GM19395 (cell line): ENCODE measurements at regions not wholly inside any gene's neighbourhood (a gene's known extent, or its start where the extent isn't known, plus 50 kb on each side); places are given as distances from the start of the nearest gene placed in this dataset.

Experiments used
- ATAC-seq: cut with Tn5 transposase; IDR thresholded peaks from one replicate; pipeline ENCODE4 v1.9.1; 2021; ENCODE audit warnings: mild to moderate bottlenecking, moderate library complexity; ENCODE audit not compliant: unreplicated experiment

DNA sequence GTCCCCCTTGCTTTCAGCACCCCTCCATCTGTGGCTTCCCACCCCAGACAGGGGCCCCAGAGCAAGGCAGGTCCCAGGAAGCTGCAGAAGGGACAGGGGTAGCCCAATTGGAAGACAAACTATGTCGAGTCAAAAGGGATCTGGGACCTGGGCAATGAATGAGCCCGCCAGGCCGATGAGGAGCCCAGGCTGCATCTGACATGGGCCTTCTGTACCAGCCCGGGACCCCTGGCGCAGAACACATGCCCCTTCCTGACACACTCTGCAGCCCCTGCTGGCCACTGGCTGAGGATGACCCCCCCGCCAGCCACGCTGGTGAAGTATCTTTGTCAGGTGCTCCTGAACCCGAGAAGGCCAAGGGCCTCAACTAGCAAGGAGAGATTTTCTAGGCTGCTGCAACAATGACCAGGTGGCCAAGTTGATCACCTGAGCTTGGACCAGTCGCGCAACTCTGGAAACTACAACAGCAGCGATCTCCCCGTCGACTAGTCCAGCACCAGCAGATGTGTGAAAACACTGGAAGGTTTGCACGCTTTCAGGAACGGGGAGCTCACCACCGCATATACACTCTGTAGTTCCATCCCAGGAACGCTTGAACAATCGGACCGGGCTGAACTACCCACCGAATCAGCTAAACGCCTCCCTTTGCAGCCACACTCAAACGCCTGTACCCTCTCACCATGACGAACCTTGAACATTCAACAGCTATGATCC, 119.0 kb downstream of the NCOR2 start:
- no peak for ATAC-seq

DNA sequence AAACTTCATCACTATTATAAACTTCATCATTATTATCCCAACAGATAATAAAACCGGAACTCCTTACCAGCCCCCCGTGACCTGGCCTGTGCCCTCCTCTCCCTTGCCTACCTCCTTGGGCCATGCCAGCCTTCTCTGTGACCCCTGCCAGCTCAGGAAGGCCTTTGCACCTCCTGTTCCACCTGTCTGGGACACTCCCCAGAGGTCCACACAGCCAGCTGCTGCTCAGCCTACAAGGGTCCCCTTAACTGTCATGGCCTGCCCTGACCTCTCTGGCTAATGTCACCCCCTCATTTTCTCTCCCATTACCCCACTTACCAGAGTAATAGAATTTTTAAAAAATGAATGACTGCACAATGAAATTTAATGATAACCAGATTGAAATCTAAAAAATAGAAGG, 121.0 kb downstream of the NCOR2 start:
- ATAC-seq, result no peak

DNA sequence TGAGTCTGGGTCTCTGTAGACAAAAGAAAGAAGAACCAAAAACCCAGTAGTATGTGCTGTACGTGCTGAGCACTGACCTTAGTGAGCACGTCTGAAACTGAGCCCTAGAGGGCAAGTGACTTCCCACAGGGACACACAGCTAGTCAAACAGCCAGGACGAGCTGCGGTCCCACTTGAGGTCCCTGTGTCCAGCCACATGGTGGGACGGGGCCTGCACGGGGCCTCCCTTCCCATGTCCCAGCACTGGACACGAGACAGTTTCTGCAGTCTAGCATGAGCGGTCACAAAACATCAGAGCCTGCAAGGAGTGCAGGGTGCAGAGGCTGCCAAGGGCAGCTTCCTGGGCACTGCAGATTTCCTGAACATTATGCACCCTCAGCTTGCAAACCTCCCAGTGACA, 121.6 kb downstream of the NCOR2 start:
- ATAC-seq, result no peak

- no peak for ATAC-seq
These were observed 122.2 kb downstream of the NCOR2 start for GRCh38 chr12:124445121-124445718.

- ATAC-seq, result no peak
These were observed 123.3 kb downstream of the NCOR2 start for GRCh38 chr12:124443931-124444712.

DNA sequence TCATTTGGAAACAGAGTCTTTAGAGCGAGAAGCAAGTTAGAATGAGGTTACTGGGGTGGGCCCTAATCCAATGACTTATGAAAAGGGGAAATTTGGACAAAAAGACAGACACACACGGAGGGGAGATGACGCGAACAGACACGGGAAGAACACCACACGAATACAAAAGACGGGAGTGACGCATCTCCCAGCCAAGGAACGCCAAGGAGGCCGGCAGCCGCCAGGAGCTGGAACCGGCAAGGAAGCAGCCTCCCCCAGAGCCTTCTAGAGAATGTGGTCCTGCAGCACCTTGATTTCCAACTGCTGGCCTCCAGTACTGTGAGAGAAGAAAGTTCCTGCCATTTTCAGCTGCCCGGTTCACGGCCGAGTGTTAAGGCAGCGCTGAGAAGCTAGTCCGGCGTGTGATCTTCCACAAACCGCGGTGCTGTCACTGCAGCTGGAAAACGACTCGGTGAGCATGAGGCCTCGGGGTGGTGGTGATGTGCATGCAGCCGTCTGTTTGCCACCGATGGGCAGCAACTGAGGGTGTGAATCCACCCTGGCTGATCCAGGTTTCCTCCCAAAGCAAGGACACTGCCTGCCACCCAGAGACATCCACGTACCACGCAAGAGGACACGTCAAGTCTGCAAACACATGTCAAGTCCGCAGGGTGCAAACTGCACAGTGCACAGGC, 124.5 kb downstream of the NCOR2 start:
- ATAC-seq, result no peak

DNA sequence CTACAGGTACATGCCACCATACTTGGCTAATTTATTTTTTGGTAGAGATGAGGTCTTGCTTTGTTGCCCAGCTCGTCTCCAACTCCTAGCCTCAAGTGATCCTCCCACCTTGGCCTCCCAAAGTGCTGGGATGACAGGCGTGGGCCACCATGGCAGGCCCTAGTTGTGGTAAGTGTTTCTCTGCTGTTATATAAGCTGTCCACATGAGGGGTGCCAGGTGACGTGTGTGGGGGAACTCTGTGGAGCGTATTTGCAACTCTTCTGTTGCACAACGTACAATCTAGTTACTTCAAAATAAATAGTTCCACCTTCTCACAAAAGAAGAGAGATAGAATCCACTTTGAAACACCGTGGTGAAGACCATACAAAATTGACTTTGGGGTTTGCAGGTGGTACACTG, 125.1 kb downstream of the NCOR2 start:
- no peak for ATAC-seq

DNA sequence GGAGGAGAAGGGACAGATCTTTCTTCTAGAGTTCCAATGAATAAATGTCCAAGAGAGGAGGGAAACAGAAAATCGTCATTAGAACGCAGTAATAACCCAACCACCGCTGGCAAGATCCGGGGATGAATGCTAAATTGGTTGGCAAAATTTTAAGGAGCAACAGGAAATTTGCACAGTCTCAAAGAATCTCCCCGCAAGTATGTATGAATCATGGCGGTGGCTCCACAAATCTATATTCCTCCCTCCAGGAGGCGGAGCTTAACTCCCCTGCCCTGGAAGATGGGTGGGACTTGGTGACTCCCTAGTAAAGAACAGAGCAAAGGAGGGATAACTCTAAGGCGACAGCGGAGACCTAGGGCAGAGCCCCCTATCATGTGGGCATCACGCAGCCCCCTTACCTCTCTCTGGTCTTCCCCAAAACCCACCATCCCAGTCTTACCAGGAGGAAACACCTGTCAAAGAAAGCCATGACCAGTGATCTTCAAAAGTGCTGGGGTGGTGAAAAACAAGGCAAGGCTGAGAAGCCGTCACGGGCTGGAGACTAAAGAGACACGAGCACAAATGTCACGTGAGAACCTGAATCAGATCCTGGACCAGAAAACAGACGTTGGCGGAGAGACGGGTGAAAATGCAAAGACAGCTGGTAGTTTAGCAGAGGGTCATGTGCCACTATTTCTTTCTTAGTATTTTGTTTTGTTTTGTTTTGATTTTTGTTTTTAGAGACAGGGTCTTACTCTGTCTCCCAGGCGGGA, 125.8 kb downstream of the NCOR2 start:
- no peak for ATAC-seq

GRCh38 chr12:124440841-124441381, 126.5 kb downstream of the NCOR2 start:
- ATAC-seq, result no peak

DNA sequence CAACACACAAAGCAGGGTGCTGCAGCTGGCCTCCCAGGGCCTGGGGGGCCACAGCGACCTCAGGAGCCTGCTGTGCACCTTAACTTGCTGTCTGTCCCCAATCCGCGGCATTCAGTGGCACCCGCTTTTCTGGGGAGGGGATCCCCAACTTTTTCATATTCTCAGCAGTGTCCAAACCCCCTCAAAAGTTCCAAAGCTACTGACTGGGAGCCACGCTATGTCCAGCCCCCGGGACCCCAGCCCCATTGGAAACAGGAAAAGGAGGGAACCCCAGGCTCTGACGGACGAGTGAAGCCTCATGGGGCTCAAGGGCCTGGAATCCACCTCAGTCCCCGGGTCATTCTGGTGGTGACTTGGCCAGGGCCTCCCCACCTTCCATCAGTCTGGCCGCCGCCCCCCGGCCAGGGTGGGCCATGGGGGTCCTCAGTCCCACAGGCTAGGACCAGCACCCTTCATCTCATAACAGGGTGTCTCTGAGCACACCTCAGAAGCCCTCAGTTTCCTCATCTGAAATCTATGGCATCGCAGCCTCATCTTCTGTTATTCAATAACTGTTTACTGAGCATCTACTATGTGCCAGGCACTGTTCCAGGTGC, 127.3 kb downstream of the NCOR2 start:
- no peak for ATAC-seq

DNA sequence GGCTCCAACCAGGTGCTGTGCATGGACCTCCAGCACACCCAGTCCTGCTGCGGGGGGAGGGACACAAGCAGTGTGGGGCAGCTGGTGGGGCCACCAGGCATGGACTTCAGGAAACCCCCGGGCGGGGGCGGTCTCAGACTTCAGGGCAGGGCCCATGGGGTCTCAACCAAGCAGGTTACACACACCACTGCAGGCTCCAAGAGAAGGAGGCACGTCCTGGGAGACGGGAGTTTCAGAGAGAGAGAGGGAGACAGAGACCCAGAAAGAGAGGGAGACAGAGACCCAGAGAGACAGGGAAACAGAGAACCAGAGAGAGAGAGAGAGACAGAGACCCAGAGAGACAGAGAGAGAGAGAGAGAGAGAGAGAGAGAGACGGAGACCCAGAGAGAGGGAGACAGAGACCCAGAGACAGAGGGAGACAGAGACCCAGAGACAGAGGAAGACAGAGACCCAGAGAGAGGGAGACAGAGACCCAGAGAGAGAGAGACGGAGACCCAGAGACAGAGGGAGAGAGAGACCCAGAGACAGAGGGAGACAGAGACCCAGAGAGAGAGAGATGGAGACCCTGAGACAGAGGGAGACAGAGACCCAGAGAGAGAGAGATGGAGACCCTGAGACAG, 128.9 kb downstream of the NCOR2 start:
- no peak for ATAC-seq

GRCh38 chr12:124437617-124438436, 129.6 kb downstream of the NCOR2 start:
- no peak for ATAC-seq

DNA sequence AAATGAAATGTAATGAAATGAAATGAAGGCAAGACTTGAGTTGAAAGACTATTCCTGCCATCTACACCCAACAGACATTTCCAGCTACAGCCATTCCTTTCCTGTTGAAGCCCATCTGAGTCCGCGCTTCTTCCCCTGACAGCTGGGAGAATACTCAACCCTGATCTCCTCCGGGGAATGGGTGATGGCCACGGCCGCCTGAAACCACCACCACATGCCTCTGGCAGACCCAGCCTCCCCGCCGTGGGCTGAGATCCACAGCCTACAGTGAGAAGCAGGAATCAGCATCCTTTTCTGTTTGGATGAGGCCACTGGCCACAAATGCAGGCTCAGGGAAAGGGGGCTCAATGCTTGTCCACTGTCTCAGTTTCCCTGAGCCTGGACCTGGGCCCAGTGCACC, 130.3 kb downstream of the NCOR2 start:
- no peak for ATAC-seq

GRCh38 chr12:124436366-124436765, 131.0 kb downstream of the NCOR2 start:
- ATAC-seq, result no peak

GRCh38 chr12:124435806-124436345, 131.5 kb downstream of the NCOR2 start:
- ATAC-seq, result no peak

- no peak for ATAC-seq
These were observed 132.2 kb downstream of the NCOR2 start for GRCh38 chr12:124434951-124435805.

GRCh38 chr12:124434354-124434753, 133.1 kb downstream of the NCOR2 start:
- ATAC-seq, result no peak

DNA sequence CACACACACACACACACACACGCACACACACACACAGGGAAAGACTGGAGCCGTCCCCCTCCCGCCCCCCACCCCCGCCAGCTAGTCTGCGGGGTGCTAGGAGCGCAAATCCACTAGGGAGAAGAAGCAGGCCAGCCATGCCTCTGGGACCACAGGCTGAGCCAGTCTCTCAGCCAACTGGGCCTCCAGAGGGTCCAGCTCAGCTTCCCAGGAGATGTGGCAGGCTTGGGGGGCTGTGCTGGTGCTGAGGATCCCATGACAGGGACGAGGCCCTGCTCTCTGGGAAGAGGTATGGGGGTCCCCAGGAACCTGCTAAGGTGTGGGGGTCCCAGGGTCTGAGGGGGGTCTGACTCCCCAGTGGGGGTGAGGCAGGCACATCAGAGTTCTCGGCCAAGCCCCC, 133.5 kb downstream of the NCOR2 start:
- no peak for ATAC-seq
